Keratinocyte (primary cell): ENCODE measurements at regions not wholly inside any gene's neighbourhood (a gene's known extent, or its start where the extent isn't known, plus 50 kb on each side); places are given as distances from the start of the nearest gene placed in this dataset.

Source experiments
- DNase-seq: peaks from one replicate; pipeline ENCODE4 v3.0.0-alpha.2; 2011; ENCODE audit warnings: low read depth, missing footprints, low spot score
- FAIRE-seq: peaks from 2 replicates; lab custom pipeline; 2011; peaks lifted over from hg19 to GRCh38; lab: Jason Lieb, UNC
- H2AFZ ChIP-seq: 2 replicates; pipeline ENCODE4 v1.6.0; 2012; ENCODE audit warnings: low read length, control low read depth, inconsistent platforms; ENCODE audit not compliant: control insufficient read depth
- H3K27ac ChIP-seq: 2 replicates; pipeline ENCODE4 v1.5.1; 2011; ENCODE audit warnings: low read length; ENCODE audit not compliant: control insufficient read depth, insufficient read depth
- H3K27me3 ChIP-seq: 3 replicates; pipeline ENCODE4 v1.6.0; 2011; ENCODE audit warnings: low read length; ENCODE audit not compliant: control insufficient read depth, insufficient read depth; ENCODE audit errors: extremely low read depth
- H3K36me3 ChIP-seq, 2 experiments: 2 replicates in 1 of 2; 3 replicates in 1 of 2; pipeline ENCODE4 v1.5.1; 2011; ENCODE audit warnings: low read length in 2 of 2, mild to moderate bottlenecking in 1 of 2; ENCODE audit not compliant: control insufficient read depth in 2 of 2, insufficient read depth in 2 of 2; ENCODE audit errors: extremely low read depth in 1 of 2
- H3K4me1 ChIP-seq: 3 replicates; pipeline ENCODE4 v1.5.1; 2011; ENCODE audit warnings: low read length; ENCODE audit not compliant: control insufficient read depth, insufficient read depth; ENCODE audit errors: extremely low read depth
- H3K4me2 ChIP-seq: 3 replicates; pipeline ENCODE4 v1.6.0; 2011; ENCODE audit warnings: low read depth, low read length; ENCODE audit not compliant: control insufficient read depth, insufficient read depth; ENCODE audit errors: extremely low read depth
- H3K4me3 ChIP-seq, 3 experiments: fragments of 200-600 bp in 1 of 3; sonication (generic) in 1 of 3; 2 replicates in 2 of 3; 3 replicates in 1 of 3; pipeline ENCODE4 v1.5.1; 2011 to 2016; ENCODE audit warnings: low read length in 3 of 3, mild to moderate bottlenecking in 3 of 3, control low read depth in 2 of 3, inconsistent platforms in 1 of 3, low read depth in 1 of 3, mixed read lengths in 1 of 3, mixed run types in 1 of 3, moderate library complexity in 1 of 3; ENCODE audit not compliant: control insufficient read depth in 2 of 3, insufficient read depth in 2 of 3; ENCODE audit errors: extremely low read depth in 1 of 3
- H3K79me2 ChIP-seq: 2 replicates; pipeline ENCODE4 v1.6.0; 2012; ENCODE audit warnings: low read length; ENCODE audit not compliant: control insufficient read depth, insufficient read depth
- H3K9ac ChIP-seq: 3 replicates; pipeline ENCODE4 v1.6.0; 2011; ENCODE audit warnings: low read length; ENCODE audit not compliant: control insufficient read depth, insufficient read depth; ENCODE audit errors: extremely low read depth
- H3K9me1 ChIP-seq: 3 replicates; pipeline ENCODE4 v1.6.0; 2011; ENCODE audit warnings: low read length; ENCODE audit not compliant: control insufficient read depth, insufficient read depth; ENCODE audit errors: extremely low read depth
- H3K9me3 ChIP-seq: 2 replicates; pipeline ENCODE4 v1.5.1; 2012; ENCODE audit warnings: low read depth, low read length; ENCODE audit not compliant: control insufficient read depth
- H4K20me1 ChIP-seq: 3 replicates; pipeline ENCODE4 v1.6.0; 2011; ENCODE audit warnings: low read length; ENCODE audit not compliant: control insufficient read depth, insufficient read depth; ENCODE audit errors: extremely low read depth
- CTCF ChIP-seq, 3 experiments: IDR thresholded peaks in 1 of 3; conservative IDR thresholded peaks in 1 of 3; optimal IDR thresholded peaks in 1 of 3; 2 replicates in 2 of 3; 3 replicates in 1 of 3; pipeline versions ENCODE3 to v1.5.1; 2011; ENCODE audit warnings: low read length in 3 of 3, mild to moderate bottlenecking in 3 of 3, moderate library complexity in 2 of 3, control low read depth in 1 of 3, inconsistent platforms in 1 of 3; ENCODE audit not compliant: insufficient read depth in 2 of 3; ENCODE audit errors: extremely low read depth in 1 of 3
- EZH2 ChIP-seq: IDR thresholded peaks from one replicate; pipeline ENCODE4 v1.6.1; 2012; ENCODE audit warnings: inconsistent platforms, mild to moderate bottlenecking, low read length, moderate library complexity
- dilution Hi-C: fragments of 300-500 bp; cut with MboI; formaldehyde crosslinking; loops from one replicate; pipeline ENCODE4 v1.7.0; 2020; ENCODE audit warnings: low sequenced_read_pairs; ENCODE audit not compliant: extremely low pct_ligation_motif_present

- no peak overlapping the region for H3K27ac ChIP-seq
- FAIRE-seq, result no peak
- H3K4me1 ChIP-seq, result no peaks in the 10 kb centered on the region
- H3K9me1 ChIP-seq, result no peaks in the 10 kb centered on the region
- H3K9me3 ChIP-seq, result no peaks in the 10 kb centered on the region
- dilution Hi-C loops, result no loop called here
- TF ChIP-seq EZH2, result no peak
- TF ChIP-seq CTCF (optimal IDR thresholded peaks at IDR 0.05 in 1 of 3, IDR thresholded peaks at IDR 0.05 in 1 of 3, conservative IDR thresholded peaks at IDR 0.05 in 1 of 3; ENCODE audit: extremely low read depth in 1 of 3, insufficient read depth in 2 of 3, low read length in 3 of 3), result no peak
- no peaks in the 10 kb centered on the region for H3K36me3 ChIP-seq
- no peak overlapping the region for H3K9ac ChIP-seq
- H3K27me3 ChIP-seq, result no peaks in the 10 kb centered on the region
- H4K20me1 ChIP-seq, result no peaks in the 10 kb centered on the region
- no peak overlapping the region for H3K4me2 ChIP-seq
- DNase-seq, result no peak
- no peak overlapping the region for H2AFZ ChIP-seq
- no peak overlapping the region for H3K4me3 ChIP-seq
- no peaks in the 10 kb centered on the region for H3K79me2 ChIP-seq
Observed at GRCh38 chr5:155684417-155684816, 642.5 kb upstream of the SGCD start.

- dilution Hi-C loops, result no loop called here
- H4K20me1 ChIP-seq, result no peaks in the 10 kb centered on the region
- no peaks in the 10 kb centered on the region for H3K4me1 ChIP-seq
- DNase-seq (no peak), FAIRE-seq (no peak)
- no peaks in the 10 kb centered on the region for H3K36me3 ChIP-seq
- TF ChIP-seq EZH2 (no peak), CTCF (optimal IDR thresholded peaks at IDR 0.05 in 1 of 3, IDR thresholded peaks at IDR 0.05 in 1 of 3, conservative IDR thresholded peaks at IDR 0.05 in 1 of 3; ENCODE audit: extremely low read depth in 1 of 3, insufficient read depth in 2 of 3, low read length in 3 of 3) (no peak)
- H3K4me3 ChIP-seq, result no peak overlapping the region
- H3K9ac ChIP-seq, result no peak overlapping the region
- no peaks in the 10 kb centered on the region for H3K27me3 ChIP-seq
- H3K4me2 ChIP-seq, result no peak overlapping the region
- no peaks in the 10 kb centered on the region for H3K79me2 ChIP-seq
- no peak overlapping the region for H3K27ac ChIP-seq
- no peak overlapping the region for H2AFZ ChIP-seq
- no peaks in the 10 kb centered on the region for H3K9me3 ChIP-seq
- H3K9me1 ChIP-seq, result no peaks in the 10 kb centered on the region
Observed at GRCh38 chr5:155686131-155686530, 640.8 kb upstream of the SGCD start.
